ENCODE measurements at regions not wholly inside any gene's neighbourhood (a gene's known extent, or its start where the extent isn't known, plus 50 kb on each side); places are given as distances from the start of the nearest gene placed in this dataset.
"Not testable (repeated sequence)": the region's sequence is repeated elsewhere in the genome, so short reads cannot be mapped to it uniquely, and the experiment has no call there.

DNA sequence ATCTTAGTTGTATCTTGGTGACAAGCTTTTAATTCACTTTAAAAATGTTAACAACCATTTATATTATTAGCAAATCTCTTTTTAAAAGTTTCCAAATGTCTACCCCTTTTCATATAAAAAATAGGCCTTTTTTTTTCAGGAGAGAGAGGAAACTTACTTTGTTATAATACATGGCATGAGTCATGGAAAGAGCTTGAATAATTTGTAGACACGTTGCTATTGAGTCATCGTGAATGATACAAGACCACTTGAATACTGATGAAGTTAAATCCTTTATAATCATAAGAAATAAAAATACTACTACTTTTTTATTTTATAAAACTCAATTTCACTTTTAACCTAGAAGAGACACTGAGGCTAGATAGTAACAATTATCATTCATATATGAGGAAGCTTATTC, 70.3 kb upstream of the BBX start:
- H3K36me3 ChIP-seq (ENCODE audit: insufficient read depth, low read length), result no peaks in the 10 kb centered on the region
- H3K4me1 ChIP-seq (ENCODE audit: insufficient read depth, low read length), result no peaks in the 10 kb centered on the region
- H3K9ac ChIP-seq (ENCODE audit: low read depth, low read length), result no peak overlapping the region
- H3K9me3 ChIP-seq (ENCODE audit: control insufficient read depth, insufficient read depth, low read length), result no peaks in the 10 kb centered on the region

DNA sequence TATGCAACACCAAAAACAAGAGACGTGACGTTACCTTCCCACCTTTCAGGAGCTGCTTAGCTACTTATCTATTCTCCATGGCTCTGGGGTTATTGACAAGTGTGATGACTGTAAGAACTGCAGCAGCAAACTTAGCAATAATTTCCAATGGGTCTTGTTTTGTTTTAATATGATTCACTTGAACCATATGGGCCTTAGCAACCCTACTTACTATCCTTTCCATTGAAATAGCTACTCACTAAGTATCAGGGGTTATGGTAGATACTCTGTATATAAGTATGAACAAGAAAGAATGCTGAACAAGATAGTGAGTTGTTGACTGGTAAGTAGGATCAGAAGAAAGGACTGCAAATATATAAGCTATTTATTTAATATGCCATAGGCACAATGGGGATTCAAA, 69.3 kb upstream of the BBX start:
- Histone ChIP-seq H3K4me1 (ENCODE audit: insufficient read depth, low read length) (no peaks in the 10 kb centered on the region), H3K36me3 (ENCODE audit: insufficient read depth, low read length) (no peaks in the 10 kb centered on the region), H3K9me3 (ENCODE audit: control insufficient read depth, insufficient read depth, low read length) (no peaks in the 10 kb centered on the region), H3K9ac (ENCODE audit: low read depth, low read length) (no peak overlapping the region)

- no peak overlapping the region for H3K9ac ChIP-seq (ENCODE audit: low read depth, low read length)
- no peaks in the 10 kb centered on the region for H3K4me1 ChIP-seq (ENCODE audit: insufficient read depth, low read length)
- no peaks in the 10 kb centered on the region for H3K36me3 ChIP-seq (ENCODE audit: insufficient read depth, low read length)
- H3K9me3 ChIP-seq (ENCODE audit: control insufficient read depth, insufficient read depth, low read length), result no peaks in the 10 kb centered on the region
Measured at GRCh38 chr3:107455621-107456020, 67.1 kb upstream of the BBX start.

DNA sequence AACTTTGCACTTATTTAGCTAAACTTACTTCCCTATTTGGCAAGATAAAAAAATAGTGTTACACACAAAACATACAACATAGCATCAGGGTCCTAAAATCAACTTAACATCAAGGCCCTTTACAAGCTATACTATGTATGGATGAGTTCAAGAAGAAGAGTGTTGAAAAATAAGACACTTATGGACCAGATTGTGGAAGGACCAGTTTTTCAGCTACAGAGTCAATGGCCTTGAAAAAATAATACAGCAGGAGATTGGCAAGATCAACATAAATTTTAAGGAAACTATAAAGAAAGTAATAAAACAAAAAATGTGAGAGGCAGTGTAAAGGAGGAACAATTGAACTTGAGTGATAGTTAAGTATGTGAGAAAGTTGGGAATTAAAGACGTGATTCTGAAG, 66.3 kb upstream of the BBX start:
- no peak overlapping the region for H3K9ac ChIP-seq (ENCODE audit: low read depth, low read length)
- no peaks in the 10 kb centered on the region for H3K4me1 ChIP-seq (ENCODE audit: insufficient read depth, low read length)
- no peaks in the 10 kb centered on the region for H3K36me3 ChIP-seq (ENCODE audit: insufficient read depth, low read length)
- no peaks in the 10 kb centered on the region for H3K9me3 ChIP-seq (ENCODE audit: control insufficient read depth, insufficient read depth, low read length)

GRCh38 chr3:107458871-107459270, 63.9 kb upstream of the BBX start:
- H3K36me3 ChIP-seq (ENCODE audit: insufficient read depth, low read length), result no peaks in the 10 kb centered on the region
- no peaks in the 10 kb centered on the region for H3K9me3 ChIP-seq (ENCODE audit: control insufficient read depth, insufficient read depth, low read length)
- peaks cover 3% of the 10 kb centered on the region; the same call in 1 of the 2 replicates for H3K4me1 ChIP-seq (ENCODE audit: insufficient read depth, low read length)
- H3K9ac ChIP-seq (ENCODE audit: low read depth, low read length), result no peak overlapping the region

DNA sequence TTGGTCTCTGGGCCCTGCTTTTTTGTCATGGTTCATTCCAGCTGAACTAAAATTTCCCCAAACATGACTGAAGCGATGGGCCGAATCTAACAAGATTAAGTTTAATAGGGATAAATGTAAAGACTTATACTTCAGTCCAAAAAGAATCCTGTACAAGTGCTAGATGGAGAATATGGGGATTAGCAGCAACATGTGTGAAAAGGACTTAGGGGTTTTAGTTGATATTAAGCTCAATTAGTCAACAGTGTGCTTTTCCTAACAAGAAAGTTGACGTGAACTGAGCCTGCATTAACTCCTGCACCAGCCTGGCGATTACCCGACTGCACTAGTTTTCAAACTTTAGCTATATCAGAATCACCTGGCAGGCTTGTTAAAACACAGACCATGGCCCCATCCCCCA, 61.0 kb upstream of the BBX start:
- no peaks in the 10 kb centered on the region for H3K36me3 ChIP-seq (ENCODE audit: insufficient read depth, low read length)
- peaks cover 3% of the 10 kb centered on the region; the same call in 1 of the 2 replicates for H3K4me1 ChIP-seq (ENCODE audit: insufficient read depth, low read length)
- no peak overlapping the region for H3K9ac ChIP-seq (ENCODE audit: low read depth, low read length)
- H3K9me3 ChIP-seq (ENCODE audit: control insufficient read depth, insufficient read depth, low read length), result no peaks in the 10 kb centered on the region

DNA sequence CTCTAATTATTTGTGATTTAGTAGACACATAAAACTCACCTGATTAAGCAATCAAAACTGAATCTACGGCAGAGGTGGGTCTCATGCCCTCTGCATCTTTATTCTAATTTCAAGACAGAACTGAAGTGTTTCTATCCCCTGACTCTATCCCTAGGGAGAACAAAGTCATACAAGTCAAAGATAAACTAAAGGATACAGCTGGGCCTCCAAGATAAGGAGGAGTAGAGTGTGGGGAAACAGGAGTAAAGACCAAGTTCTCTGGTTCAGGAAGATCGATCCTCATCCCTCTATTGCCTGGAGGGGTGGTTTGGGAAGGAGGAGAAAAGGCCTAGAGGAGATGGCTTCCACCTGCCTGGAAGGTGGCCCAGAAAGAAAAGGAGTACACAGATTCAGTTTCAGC, 58.7 kb upstream of the BBX start:
- Histone ChIP-seq H3K9me3 (ENCODE audit: control insufficient read depth, insufficient read depth, low read length) (no peaks in the 10 kb centered on the region), H3K36me3 (ENCODE audit: insufficient read depth, low read length) (no peaks in the 10 kb centered on the region), H3K9ac (ENCODE audit: low read depth, low read length) (no peak overlapping the region), H3K4me1 (ENCODE audit: insufficient read depth, low read length) (peaks cover 7% of the 10 kb centered on the region)

GRCh38 chr3:107465064-107465631, 57.6 kb upstream of the BBX start:
- H3K4me1 ChIP-seq (ENCODE audit: insufficient read depth, low read length), result peaks cover 7% of the 10 kb centered on the region
- no peak overlapping the region for H3K9ac ChIP-seq (ENCODE audit: low read depth, low read length)
- no peaks in the 10 kb centered on the region for H3K9me3 ChIP-seq (ENCODE audit: control insufficient read depth, insufficient read depth, low read length)
- H3K36me3 ChIP-seq (ENCODE audit: insufficient read depth, low read length), result no peaks in the 10 kb centered on the region

DNA sequence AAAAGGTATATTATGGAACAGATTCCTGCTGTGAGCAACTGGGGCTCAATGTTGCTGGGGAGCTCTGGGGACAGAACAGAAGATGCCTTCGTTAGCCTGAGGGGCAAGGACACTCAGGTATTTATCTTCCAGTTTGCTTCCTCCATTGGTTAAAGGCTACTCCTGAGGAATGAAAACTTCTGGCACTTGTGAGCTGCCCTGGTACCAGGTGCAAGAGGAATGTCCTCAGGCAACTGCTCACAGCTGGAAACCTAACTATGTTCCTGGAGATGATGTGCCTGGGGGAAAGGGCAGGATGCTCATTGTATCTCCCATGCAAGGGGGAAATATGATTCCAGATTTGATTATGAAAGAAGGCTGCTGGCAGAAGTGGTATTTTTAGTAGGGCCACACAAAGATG, 54.0 kb upstream of the BBX start:
- Histone ChIP-seq H3K9ac (ENCODE audit: low read depth, low read length) (no peak overlapping the region), H3K4me1 (ENCODE audit: insufficient read depth, low read length) (peaks cover 4% of the 10 kb centered on the region; the same call in 1 of the 2 replicates), H3K9me3 (ENCODE audit: control insufficient read depth, insufficient read depth, low read length) (no peaks in the 10 kb centered on the region), H3K36me3 (ENCODE audit: insufficient read depth, low read length) (no peaks in the 10 kb centered on the region)

DNA sequence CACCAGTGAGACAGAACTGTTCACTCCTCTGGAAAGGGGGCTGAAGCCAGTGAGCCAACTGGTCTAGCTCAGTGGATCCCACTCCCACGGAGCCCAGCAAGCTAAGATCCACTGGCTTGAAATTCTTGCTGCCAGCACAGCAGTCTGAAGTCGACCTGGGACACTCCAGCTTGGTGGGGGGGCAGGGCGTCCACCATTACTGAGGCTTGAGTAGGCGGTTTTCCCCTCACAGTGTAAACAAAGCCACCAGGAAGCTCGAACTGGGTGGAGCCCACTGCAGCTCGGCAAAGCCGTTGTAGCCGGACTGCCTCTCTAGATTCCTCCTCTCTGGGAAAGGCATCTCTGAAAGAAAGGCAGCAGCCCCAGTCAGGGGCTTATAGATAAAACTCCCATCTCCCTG, 52.3 kb upstream of the BBX start:
- not testable (repeated sequence) for H3K36me3 ChIP-seq (ENCODE audit: insufficient read depth, low read length)

More for the DNA sequence above, 52.3 kb upstream of the BBX start:
- H3K9me3 ChIP-seq (ENCODE audit: control insufficient read depth, insufficient read depth, low read length); H3K9ac ChIP-seq (ENCODE audit: low read depth, low read length); H3K4me1 ChIP-seq (ENCODE audit: insufficient read depth, low read length): not testable (repeated sequence)
